Liver (tissue), 7 donors: ENCODE measurements at regions not wholly inside any gene's neighbourhood (a gene's known extent, or its start where the extent isn't known, plus 50 kb on each side); places are given as distances from the start of the nearest gene placed in this dataset.

Experiments
- DNase-seq: peaks from one replicate; pipeline ENCODE4 v3.0.0-alpha.2; 2017; ENCODE audit warnings: low spot score
- H3K27ac ChIP-seq, 2 donors: one replicate each; pipeline ENCODE4 v1.7.0; 2013; ENCODE audit warnings: inconsistent platforms in 2 of 2, low read length in 2 of 2, control low read depth in 1 of 2, low read depth in 1 of 2, mild to moderate bottlenecking in 1 of 2
- H3K27me3 ChIP-seq, 4 donors: one replicate each; pipeline versions ENCODE4 v1.6.1 to v1.7.0; 2013; ENCODE audit warnings: low read length in 3 of 4, inconsistent platforms in 1 of 4, mild to moderate bottlenecking in 1 of 4, moderate library complexity in 1 of 4; ENCODE audit not compliant: control insufficient read depth in 4 of 4, insufficient read depth in 4 of 4
- H3K36me3 ChIP-seq, 4 donors: one replicate each; pipeline versions ENCODE4 v1.6.1 to v1.7.0; 2013; ENCODE audit warnings: low read length in 3 of 4, mild to moderate bottlenecking in 3 of 4, low read depth in 1 of 4, moderate library complexity in 1 of 4; ENCODE audit not compliant: control insufficient read depth in 4 of 4, insufficient read depth in 3 of 4
- H3K4me1 ChIP-seq, 4 donors: one replicate each; pipeline versions ENCODE4 v1.6.1 to v1.7.0; 2013; ENCODE audit warnings: low read length in 3 of 4, mild to moderate bottlenecking in 3 of 4, moderate library complexity in 1 of 4; ENCODE audit not compliant: control insufficient read depth in 4 of 4, insufficient read depth in 4 of 4
- H3K4me3 ChIP-seq, 3 donors: one replicate each; pipeline versions ENCODE4 v1.6.1 to v1.7.0; 2013; ENCODE audit warnings: low read length in 3 of 3, control low read depth in 1 of 3, low read depth in 1 of 3, mild to moderate bottlenecking in 1 of 3
- H3K9ac ChIP-seq, 2 donors: one replicate each; pipeline ENCODE4 v1.7.0; 2013; ENCODE audit warnings: low read length in 2 of 2, mild to moderate bottlenecking in 2 of 2, moderate library complexity in 2 of 2, control low read depth in 1 of 2, low read depth in 1 of 2
- H3K9me3 ChIP-seq, 4 donors: one replicate each; pipeline versions ENCODE4 v1.6.1 to v1.7.0; 2013; ENCODE audit warnings: low read length in 3 of 4; ENCODE audit not compliant: control insufficient read depth in 4 of 4
- EGR1 ChIP-seq, 2 donors: IDR thresholded peaks; 2 replicates each; pipeline ENCODE4 v1.6.1; 2016 to 2018; ENCODE audit warnings: antibody characterized with exemption in 2 of 2, low read depth in 2 of 2
- FOXA1 ChIP-seq: IDR thresholded peaks from 2 replicates; pipeline ENCODE4 v1.6.1; 2016; ENCODE audit warnings: antibody characterized with exemption
- NR2F2 ChIP-seq: IDR thresholded peaks from 2 replicates; pipeline ENCODE4 v1.6.1; 2016; ENCODE audit warnings: antibody characterized with exemption
- RAD21 ChIP-seq, 2 donors: IDR thresholded peaks; 2 replicates each; pipeline ENCODE4 v1.6.1; 2016; ENCODE audit warnings: antibody characterized with exemption in 2 of 2, mild to moderate bottlenecking in 2 of 2
- RXRA ChIP-seq, 2 donors: IDR thresholded peaks; 2 replicates each; pipeline ENCODE4 v1.6.1; 2017 to 2018; ENCODE audit warnings: antibody characterized with exemption in 2 of 2, mild to moderate bottlenecking in 1 of 2
- SP1 ChIP-seq: IDR thresholded peaks from 2 replicates; pipeline ENCODE4 v1.6.1; 2018; ENCODE audit warnings: antibody characterized with exemption, mild to moderate bottlenecking
- TAF1 ChIP-seq: conservative IDR thresholded peaks from 2 replicates; pipeline ENCODE4 v1.6.1; 2016; ENCODE audit warnings: antibody characterized with exemption, mild to moderate bottlenecking
- WGBS: extraction: QIAGEN DNeasy Blood & Tissue Kit; methylation state at CpG from one replicate; pipeline ENCODE4 v1.1.7; 2013; 5-methylcytosine and 5-hydroxymethylcytosine counted together
- TF ChIP-seq, protein P1 (sequence below): IDR thresholded peaks from 2 replicates; pipeline ENCODE4 v1.6.1; 2016; ENCODE audit warnings: antibody characterized with exemption
- TF ChIP-seq, protein P2 (sequence below): IDR thresholded peaks from 2 replicates; pipeline ENCODE4 v1.6.1; 2016; ENCODE audit warnings: antibody characterized with exemption
- donor health status: healthy.
- donor health status: healthy.
- donor health status: healthy.
- donor health status: healthy.

DNA sequence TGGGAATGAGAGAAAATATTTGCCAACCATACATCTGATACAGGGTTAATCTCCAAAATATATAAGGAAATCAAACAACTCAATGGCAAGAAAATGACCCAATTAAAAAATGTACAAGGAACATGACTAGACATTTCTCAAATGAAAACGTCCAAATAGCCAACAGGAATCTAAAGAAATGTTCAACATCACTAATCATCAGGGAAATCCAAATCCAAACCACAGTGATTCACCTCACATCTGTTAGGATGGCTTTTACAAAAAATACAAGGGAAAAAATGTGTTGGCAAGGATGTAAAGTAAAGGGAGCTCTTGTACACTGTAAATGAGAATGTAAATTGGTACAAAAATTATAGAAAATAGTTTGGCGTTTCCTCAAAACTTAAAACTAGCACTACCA, 54.7 kb upstream of the ZRANB2 start:
- Histone ChIP-seq H3K4me3 (no peak overlapping the region), H3K27ac (no peak overlapping the region), H3K9ac (no peak overlapping the region), H3K4me1 (no peaks in the 10 kb centered on the region), H3K36me3 (no peaks in the 10 kb centered on the region), H3K27me3 (no peaks in the 10 kb centered on the region), H3K9me3 (peaks cover 3 to 23% (median 9%) of the 10 kb centered on the region in 4 donors)
- TF ChIP-seq SP1 (no peak), EGR1 (IDR thresholded peaks at IDR 0.05; ENCODE audit: low read depth in 2 of 2) (no peak), FOXA1 (no peak), NR2F2 (no peak), RXRA (IDR thresholded peaks at IDR 0.05) (no peak), RAD21 (IDR thresholded peaks at IDR 0.05) (no peak), TAF1 (no peak)
- TF ChIP-seq, protein P1, sequence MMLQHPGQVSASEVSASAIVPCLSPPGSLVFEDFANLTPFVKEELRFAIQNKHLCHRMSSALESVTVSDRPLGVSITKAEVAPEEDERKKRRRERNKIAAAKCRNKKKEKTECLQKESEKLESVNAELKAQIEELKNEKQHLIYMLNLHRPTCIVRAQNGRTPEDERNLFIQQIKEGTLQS: no peak
- TF ChIP-seq, protein P2, sequence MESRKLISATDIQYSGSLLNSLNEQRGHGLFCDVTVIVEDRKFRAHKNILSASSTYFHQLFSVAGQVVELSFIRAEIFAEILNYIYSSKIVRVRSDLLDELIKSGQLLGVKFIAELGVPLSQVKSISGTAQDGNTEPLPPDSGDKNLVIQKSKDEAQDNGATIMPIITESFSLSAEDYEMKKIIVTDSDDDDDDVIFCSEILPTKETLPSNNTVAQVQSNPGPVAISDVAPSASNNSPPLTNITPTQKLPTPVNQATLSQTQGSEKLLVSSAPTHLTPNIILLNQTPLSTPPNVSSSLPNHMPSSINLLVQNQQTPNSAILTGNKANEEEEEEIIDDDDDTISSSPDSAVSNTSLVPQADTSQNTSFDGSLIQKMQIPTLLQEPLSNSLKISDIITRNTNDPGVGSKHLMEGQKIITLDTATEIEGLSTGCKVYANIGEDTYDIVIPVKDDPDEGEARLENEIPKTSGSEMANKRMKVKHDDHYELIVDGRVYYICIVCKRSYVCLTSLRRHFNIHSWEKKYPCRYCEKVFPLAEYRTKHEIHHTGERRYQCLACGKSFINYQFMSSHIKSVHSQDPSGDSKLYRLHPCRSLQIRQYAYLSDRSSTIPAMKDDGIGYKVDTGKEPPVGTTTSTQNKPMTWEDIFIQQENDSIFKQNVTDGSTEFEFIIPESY: no peak
- 65% methylated on average over 2 of the region's 2 CpGs for WGBS
- DNase-seq: no peak
